GM12875 (cell line): ENCODE measurements at regions not wholly inside any gene's neighbourhood (a gene's known extent, or its start where the extent isn't known, plus 50 kb on each side); places are given as distances from the start of the nearest gene placed in this dataset.

ENCODE experiments used
- H3K4me3 ChIP-seq: one replicate; pipeline ENCODE4 v1.5.1; 2011; ENCODE audit warnings: low read depth, low read length, control low read depth
- TF ChIP-seq, protein P1 (sequence below): IDR thresholded peaks from 2 replicates; pipeline ENCODE4 v1.5.1; 2011; ENCODE audit warnings: low read depth, mild to moderate bottlenecking, control low read depth, inconsistent platforms, low read length, moderate library complexity, borderline replicate concordance; ENCODE audit not compliant: insufficient read depth

DNA sequence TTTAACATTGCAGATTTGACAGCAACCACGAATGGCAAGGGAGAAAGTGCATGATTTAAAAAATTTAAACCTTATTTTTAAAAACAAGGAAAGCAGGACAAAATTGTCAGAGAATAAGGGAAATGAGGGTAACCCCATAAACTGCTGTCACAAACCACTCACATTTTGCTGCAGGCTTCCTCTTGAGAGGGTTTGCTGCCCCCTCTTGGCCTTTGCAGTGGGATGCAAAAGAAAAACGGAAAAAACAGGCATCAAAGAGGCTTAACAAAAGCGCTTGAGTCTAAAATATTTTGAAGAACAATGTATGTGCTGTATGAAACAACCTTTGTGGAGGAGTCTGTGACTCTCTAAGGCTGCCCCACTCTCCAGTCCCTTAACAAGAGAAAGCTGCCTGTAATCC, 91.6 kb downstream of the TMX3 start:
- TF ChIP-seq, protein P1, sequence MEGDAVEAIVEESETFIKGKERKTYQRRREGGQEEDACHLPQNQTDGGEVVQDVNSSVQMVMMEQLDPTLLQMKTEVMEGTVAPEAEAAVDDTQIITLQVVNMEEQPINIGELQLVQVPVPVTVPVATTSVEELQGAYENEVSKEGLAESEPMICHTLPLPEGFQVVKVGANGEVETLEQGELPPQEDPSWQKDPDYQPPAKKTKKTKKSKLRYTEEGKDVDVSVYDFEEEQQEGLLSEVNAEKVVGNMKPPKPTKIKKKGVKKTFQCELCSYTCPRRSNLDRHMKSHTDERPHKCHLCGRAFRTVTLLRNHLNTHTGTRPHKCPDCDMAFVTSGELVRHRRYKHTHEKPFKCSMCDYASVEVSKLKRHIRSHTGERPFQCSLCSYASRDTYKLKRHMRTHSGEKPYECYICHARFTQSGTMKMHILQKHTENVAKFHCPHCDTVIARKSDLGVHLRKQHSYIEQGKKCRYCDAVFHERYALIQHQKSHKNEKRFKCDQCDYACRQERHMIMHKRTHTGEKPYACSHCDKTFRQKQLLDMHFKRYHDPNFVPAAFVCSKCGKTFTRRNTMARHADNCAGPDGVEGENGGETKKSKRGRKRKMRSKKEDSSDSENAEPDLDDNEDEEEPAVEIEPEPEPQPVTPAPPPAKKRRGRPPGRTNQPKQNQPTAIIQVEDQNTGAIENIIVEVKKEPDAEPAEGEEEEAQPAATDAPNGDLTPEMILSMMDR: peak; percentile 49; the same call in 1 of the 2 replicates
- H3K4me3 ChIP-seq: no peak overlapping the region

DNA sequence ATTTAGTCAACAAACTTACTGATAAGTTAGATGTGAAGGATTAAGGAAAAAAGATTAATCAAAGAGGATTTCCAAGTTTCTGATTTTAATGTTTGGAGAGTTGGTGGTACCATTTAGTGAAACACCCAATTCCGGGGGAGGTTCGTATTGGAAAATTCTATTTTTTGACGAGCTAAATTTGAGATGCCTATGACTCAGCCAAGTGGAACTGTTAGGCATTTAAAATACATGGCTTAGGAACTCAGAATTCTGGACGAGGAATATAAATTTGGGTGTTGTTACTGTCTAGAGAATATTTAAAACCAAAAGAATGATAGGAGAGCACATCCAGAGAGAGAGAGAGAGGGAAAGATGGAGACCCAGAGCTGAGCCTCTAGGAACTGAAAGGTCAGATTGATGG, 103.6 kb downstream of the TMX3 start:
- no peak overlapping the region for H3K4me3 ChIP-seq
- TF ChIP-seq, protein P1: no peak

DNA sequence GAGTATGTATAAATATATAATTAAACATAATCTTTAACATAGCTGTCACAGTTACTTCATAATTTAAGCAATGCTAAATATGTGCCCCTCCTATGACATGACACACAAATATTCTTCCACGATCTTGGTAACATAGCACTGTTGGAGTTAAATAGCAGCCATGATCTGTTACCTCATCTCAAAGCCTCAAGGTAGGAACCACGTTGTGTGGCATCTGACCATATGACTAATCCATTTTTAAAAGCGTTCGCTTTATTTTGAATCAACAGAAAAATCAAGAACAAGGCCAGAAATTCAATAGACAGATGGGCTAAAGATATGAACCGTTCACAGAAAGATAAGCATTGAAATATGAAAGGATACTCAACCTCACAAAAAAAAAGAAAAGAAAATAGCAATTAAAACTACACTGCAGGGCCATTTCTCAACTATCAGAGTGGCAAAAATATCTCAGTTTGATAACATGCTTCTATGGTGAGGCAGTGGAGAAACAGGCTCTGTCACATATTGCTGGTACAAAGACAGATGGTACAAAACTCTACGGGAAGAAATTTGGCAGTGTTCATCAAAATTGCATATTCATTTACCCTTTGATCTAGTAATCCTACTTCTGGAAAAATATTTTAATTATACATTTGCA, 105.9 kb downstream of the TMX3 start:
- TF ChIP-seq, protein P1: no peak
- H3K4me3 ChIP-seq: no peak overlapping the region

DNA sequence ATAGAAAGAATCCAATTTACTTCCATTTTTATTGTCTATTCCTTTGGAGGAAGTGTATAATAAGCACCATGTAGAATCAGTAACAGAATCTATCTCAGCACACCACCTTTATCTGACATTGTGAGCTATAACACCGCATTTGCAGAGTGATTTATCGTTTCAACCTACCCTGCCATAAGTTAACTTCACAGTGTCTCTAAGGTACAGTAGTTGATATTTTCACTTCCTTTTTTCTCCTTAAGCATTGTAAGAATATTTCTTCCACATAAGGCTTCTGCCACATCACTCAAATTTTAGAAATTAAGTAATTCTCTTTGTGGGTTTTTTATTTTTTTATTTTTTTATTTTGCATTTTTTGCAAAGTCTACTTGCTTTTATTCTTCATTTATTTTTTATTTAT, 107.1 kb downstream of the TMX3 start:
- H3K4me3 ChIP-seq: no peak overlapping the region
- TF ChIP-seq, protein P1: no peak

DNA sequence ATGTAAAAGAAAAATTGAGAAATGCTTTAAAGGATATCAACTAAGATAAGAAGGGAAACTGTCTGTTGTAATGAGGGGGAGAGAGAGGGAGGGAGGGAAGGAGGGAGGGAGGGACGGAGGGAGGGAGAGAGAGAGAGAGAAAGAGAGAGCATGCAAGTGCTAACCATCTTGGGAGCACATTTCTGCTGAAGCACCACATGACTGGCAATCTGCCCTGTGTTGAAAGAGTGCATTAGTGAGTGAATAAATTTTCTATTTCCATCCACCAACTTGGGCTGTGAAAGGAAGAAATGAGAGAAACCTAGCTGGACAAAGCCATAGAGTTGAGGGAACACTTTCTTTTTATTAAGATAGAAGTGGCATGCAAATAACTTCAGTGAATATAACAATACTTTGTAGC, 110.7 kb downstream of the TMX3 start:
- no peak overlapping the region for H3K4me3 ChIP-seq
- TF ChIP-seq, protein P1: no peak

DNA sequence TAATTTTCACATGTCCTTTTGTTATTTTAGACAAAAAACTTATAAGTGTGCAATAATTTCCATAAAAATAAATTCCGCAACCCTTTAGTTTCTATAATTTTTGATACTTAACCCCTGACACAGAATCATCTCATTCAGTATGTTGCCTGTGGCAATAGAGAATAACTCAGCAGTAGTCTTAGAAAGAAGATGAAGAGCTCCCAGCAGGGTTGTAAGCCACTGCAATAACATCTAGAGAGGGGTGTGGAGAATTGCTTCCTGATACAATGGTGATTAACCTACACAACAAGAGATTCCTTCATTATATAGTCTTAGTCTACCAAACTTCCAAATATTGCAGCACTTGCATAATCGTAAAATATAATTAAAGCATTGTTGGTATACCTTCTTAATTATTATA, 118.9 kb downstream of the TMX3 start:
- H3K4me3 ChIP-seq: no peak overlapping the region

DNA sequence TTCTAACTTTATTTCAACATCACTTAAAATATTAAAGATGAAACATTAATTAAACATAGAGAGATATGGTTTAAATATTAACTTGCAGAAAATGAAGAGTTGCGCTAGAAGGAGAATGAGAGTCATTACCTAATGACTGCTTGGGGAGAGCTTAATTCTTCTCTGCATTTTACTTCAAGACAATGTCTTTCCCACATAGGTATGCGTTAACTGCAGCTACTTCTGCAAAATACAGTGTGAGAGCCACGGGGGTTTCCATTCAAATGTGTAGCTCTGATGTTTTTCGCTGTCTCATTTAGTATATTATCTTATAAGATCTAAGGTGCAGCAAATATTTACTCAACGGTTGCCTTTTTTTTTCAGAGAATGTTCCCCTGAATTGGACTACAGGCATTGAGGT, 126.7 kb downstream of the TMX3 start:
- TF ChIP-seq, protein P1: no peak
- H3K4me3 ChIP-seq: no peak overlapping the region

More for the DNA sequence above, 118.9 kb downstream of the TMX3 start:
- TF ChIP-seq, protein P1: no peak
